ENCODE measurements at regions not wholly inside any gene's neighbourhood (a gene's known extent, or its start where the extent isn't known, plus 50 kb on each side); places are given as distances from the start of the nearest gene placed in this dataset.
"Not testable (repeated sequence)": the region's sequence is repeated elsewhere in the genome, so short reads cannot be mapped to it uniquely, and the experiment has no call there.

DNA sequence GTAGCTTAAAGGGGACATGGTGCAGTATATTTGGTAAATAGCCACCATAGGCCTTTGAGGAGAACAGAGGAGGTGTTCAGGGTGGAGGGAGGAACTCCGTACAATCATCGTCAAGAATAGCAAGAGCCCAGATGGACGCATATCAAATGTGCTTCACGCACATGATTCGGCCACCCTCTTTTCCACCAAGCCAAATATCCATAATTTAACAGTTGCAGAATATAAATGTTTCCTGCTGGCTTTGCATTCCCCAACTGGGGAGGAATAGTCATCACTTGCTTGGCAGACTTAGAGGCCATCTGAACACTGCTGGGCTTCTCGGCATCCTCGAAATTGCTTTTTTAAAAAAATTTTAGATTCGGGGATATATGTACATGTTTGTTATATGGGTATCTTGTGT lies 111.9 kb upstream of the ERCC4 start:
- DNase-seq (ENCODE audit: low read depth), result no peak

DNA sequence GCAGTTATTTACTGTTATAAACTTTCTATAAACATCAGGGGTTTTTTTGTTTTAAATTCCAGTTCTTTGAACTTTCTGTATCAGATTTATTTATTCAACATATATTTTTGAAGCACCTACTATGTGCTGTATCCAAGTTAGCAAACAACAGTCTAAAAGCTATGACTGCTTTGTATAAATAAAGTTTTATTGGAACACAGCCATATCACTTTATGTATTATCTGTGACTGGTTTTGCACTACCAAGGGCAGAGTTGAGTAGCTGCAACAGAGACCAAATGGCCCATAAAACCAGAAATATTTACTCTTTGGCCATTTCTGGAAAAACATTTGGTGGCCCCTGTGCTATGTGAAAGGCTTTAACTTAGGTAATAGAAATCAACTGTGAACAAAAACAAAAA lies 110.2 kb upstream of the ERCC4 start:
- DNase-seq (ENCODE audit: low read depth), result no peak

DNA sequence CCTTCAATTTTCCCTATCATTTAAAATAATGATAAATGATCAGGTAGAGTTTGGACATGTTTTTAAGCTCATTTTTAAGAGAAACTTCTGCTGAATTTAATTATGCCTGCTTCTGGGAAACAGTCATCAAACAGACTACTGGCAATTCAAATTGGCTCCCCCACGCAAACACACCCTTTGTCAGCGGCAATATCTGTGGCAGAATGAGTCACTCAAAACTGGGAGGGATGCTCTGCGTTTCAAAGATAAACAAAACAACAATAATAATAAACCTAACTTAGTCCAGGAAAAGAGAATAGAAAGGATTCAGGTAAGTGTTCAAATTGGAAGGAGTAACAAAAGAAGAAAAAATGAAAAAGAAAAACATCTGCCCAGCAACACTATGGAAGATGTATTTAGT lies 108.1 kb upstream of the ERCC4 start:
- DNase-seq (ENCODE audit: low read depth), result no peak

DNA sequence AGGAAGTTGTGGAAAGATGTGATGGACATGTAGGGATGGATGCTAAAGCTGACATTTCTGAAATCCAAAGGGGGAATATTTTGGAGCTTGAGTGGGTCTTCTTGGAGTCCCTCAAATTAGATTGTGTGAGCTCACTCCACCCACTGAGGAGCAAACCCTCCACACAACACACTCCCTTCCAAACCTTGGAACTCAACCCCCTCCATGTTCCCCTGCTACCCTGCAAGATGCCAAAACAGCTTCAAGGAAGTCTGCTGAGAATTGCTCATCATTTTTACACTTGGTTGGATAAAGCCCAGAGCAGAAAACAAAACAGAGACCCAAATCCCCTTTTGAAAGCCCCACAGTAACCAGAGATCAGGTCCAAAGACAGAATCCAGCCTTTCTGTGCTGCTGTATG lies 103.3 kb upstream of the ERCC4 start:
- no peak for DNase-seq (ENCODE audit: low read depth)

DNA sequence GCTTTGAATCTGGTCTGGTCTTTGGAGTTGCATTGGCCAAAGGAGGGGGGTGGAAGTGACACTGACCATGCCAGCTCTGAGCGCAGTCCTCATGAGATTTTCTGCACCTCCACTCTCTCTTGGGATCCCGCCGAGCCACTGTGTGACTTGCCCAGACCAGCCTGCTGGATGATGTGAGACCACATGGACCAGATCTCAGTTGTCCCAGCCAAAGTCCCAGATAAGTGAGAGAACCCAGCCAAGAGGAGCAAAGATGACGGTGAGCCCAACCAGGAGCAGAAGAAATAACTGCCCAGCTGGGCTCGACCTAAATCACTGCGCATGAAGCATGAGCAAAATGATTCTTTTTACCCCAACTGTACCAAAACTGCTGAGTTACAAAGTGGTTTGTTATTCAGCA lies 96.5 kb upstream of the ERCC4 start:
- no peak for DNase-seq (ENCODE audit: low read depth)

DNA sequence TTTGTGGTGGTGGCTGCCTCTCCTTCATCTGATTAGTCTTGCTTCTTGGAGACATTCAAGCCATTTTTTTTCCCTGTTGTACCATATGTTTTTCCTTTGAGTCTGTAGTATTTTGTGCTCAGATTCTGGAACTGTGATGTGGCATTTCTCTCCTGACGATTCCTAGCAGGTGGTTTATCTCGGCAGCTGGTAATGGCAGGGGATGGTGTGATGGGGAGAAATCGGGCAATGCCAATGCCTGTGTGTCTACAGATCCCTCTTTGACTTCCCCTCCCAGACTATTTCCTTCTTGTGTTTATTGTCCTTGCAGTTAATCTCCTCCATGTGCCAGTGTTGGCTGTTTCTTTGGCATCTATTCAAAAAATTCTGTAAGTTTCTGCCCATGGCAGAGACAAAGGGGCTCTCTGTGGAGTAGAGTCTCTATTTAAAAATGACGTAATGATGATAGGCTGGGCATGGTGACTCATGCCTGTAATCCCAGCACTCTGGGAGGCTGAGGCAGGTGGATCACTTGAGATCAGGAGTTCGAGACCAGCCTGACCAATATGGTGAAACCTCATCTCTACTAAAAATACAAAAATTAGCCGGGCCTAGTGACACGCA lies 90.2 kb upstream of the ERCC4 start:
- no peak for DNase-seq (ENCODE audit: low read depth)

DNA sequence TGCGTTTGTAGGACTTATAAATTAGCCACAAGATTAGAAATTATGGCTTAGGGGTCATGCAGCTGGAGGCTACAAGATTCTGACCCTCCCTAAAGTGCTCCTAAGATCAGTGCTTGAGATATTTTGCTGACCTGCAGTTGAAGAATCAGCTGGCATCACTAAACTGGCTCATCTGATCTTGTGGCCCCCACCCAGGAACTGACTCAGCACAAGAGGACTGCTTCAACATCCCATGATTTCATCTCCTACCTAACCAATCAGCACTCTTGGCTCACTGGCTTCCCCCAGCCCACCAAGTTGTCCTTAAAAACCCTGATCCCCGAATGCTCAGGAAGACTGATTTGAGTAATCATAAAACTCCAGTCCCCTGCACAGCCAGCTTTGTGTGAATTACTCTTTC lies 86.4 kb upstream of the ERCC4 start:
- no peak for DNase-seq (ENCODE audit: low read depth)

DNA sequence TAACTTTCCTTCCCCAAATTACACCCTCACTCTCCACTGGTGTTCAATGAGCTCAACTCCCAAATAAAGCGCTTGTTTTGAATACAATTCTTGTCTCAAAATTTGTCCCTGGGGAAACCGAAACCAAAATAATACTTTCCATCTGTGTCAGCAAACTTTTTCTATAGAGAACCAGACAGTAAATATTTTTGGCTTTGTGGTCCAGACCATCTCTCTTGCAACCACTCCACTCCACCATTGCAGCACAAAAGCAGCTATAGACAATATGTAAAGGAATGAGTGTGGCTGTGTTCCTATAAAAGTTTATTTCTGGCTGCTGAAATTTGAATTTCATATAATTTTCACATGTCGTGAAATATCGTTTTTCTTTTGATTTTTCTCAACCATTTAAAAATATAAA lies 84.6 kb upstream of the ERCC4 start:
- no peak for DNase-seq (ENCODE audit: low read depth)

DNA sequence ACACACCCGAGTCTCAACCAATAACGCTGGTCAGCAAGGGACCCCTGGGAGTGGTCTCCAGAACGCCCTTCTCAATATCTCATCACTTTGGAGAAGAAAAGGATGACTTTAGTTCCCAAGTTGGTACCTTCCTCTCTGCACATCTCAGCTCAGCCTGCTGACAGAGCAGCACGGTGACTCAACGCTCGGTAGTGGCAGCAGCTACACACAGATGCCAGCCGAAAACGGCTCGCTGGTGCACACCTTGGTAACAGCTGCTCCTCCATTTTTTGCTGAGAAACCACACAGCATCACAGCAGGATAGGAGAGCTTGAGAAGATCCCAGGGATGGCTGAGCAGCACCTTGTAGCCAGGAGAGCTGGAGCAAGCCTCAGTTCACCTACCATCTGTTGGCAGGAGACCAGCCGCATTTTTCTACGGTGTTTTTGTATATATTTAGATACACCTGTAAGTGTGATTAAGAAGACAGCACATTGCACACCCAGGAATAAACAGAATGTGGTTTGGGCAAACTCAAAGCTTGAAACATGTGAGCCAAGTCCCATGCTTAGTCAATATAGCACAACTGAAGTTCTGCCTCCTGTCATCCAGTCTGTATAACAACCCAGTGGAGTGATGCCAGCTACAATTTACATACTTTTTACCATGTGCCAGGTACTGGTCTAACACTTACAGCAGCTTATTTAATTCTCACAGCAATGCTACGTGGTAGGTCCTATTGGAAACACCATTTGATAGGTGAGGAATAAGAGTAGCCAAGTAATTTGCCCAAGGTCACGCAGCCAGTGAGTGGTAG lies 83.8 kb upstream of the ERCC4 start:
- no peak for DNase-seq (ENCODE audit: low read depth)

DNA sequence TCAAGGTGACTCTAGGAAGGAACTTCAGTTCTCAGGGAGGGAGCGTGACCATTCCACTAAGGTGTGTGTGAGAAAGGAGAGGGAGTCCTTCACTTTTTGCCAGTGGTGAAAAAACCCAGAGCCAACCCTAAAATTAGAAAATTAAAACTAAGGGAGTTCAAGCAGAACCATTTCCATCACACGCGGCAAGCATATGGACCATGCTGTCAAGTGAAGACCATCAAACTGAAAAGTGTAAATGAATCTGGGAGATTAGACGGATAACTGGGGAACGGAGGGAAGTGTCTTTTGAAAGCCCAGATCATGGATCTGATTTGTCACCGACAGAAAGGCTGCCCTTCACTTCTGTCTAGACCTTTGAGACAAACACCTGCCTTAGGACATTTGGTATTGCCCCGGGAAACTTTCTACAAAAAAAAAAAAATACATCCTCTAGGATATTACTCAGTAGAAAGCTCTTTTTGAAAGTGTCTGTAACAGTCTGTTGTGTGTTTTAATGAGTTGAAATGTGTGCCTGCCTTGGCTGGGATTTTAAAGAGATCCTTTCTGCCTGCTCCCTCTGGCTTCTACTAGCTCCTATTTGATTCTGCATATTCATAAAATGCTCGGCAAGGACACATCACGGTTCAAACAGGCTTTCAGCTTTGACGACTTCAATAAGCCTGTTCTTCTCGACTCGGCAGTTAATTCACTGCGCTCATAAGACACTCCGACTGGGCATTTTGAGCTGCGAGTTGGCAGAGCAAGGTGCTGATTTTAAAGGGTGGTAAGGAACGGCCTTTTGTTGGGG lies 81.4 kb upstream of the ERCC4 start:
- DNase-seq (ENCODE audit: low read depth), result no peak

DNA sequence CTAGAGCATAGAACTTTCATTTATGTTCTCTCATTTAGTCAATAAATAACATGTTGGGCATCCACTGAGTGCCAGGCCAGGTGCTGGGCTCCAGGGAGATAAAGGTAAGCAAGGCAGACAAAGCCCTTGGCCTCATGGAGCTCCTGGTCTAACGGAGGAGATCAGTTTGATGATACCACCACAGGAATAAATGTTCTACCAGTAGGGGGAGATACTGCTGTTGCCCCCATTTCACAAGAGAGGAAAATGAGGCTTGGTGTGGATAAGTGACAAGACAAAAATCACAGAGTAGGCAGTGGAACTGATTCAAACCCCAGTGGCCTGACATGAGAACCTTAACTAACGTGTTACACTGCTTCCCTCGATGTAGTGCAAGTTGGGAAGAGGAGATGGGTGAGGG lies 80.4 kb upstream of the ERCC4 start:
- no peak for DNase-seq (ENCODE audit: low read depth)

DNA sequence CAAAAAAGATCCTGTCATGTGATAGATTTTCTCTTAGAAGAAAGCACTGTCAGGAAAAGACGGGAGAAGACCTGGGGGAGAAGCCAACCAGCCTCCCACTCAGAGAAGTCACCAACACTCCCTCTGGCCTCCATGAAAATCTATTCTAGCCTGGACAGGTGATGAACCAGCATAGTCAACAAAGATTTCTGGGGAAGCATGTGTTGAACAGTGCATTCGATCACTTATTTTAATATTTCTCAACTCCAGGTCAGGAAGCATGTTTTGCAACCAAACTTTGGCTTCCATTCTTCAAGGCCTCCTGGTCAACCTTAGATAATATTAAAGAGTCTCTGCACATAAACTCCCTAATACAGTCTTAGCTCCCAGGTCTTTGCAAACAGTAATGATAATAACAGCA lies 74.7 kb upstream of the ERCC4 start:
- no peak for DNase-seq (ENCODE audit: low read depth)

DNA sequence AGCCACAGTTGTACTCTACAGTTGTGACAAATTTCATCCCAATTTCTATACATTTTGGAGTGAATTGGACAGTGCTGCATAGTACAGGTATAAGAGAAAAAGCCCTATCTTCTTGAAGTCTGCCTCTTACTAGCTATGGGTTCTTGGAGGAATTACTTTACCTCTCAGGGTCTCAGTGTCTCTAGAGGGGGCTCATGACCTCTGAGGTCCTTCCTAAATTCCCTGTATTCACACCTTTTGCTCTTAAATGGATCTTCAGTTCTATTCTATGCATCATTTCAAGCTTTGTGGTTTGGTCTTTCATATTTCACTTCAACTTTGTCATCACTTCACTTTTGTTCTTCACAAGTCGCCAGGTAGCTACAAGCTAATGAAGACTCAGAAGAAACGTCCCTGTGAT lies 71.2 kb upstream of the ERCC4 start:
- no peak for DNase-seq (ENCODE audit: low read depth)

DNA sequence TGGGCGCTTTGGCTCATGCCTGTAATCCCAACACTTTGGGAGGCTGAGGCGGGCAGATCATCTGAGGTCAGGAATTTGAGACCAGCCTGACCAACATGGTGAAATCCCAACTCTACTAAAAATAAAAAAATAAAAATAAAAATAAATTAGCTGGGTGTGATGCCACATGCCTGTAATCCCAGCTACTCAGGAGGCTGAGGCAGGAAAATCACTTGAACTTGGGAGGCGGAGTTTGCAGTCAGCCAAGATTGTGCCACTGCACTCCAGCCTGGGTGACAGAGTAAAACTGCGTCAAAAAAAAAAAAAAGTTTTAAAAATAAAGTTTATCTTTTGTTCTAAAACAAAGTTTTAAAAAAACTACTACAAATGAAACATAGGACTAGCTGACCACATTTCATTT lies 69.8 kb upstream of the ERCC4 start:
- DNase-seq (ENCODE audit: low read depth), result not testable (repeated sequence)

DNA sequence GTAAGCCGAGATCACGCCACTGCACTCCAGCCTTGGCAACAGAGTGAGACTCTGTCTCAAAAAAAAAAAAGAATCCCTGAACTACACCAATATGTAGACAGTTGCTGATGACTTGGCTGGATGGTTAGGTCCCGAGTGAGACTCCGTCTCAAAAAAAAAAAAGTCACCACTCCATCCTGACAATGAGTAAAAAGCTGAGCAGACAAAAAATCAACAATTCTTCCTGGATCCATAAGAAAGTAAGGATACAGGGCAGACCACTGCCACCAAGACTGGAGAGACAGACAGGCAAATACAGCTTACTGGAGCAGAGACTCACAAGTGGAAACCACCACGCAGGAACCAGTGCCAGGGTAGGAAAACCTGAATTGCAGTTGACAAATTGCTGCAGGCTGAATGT lies 67.1 kb upstream of the ERCC4 start:
- DNase-seq (ENCODE audit: low read depth), result no peak

DNA sequence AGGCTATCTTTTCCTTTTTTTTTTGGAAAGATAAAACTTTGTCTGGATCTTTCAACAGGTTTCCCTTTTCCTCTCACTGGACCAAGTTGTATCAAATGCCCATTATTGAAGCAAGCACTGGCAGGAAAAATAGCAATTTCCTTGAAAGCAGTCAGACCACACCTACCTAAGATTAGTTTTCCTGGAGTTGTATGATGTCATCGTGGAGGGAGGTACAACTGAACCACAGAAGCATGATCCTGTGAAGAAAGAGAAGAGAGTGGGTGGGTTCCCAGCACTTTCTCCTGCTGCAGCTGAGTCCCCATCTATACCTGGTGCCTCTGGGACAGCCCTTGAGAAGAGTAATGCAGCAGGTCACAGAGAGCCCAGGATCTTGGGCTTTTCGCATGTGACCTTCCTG lies 63.6 kb upstream of the ERCC4 start:
- DNase-seq (ENCODE audit: low read depth), result no peak

DNA sequence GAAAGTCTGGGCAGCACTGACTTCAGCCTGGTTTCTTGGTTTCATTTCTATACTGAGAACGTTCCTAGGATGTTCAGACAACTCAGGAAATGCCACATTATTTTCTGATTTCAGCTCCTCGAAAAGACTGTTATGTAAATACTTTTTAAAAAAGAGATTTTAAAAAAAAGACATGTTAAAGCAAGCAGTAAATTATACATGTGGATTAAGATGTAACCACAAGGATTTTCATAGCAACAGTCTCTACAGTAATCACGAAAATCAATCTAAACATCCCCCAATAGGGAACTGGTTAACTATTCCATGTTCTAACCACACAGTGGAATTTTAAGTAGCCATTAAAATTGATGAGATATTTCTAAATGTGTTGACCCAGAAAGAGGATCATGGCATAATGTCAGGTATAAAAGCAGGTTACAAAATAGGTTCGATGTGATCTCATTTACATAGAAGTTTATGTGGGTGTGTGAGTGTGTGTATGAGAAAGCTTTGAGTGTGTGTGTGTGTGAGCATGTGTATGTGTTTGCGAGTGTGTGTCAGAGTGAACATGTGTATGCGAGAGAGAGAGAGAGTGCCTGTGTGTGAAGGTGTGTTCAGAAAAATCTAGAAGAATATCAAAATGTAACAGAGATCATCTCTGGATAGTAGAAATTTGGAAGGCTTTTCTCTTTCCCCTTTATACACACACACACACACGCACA lies 63.0 kb upstream of the ERCC4 start:
- no peak for DNase-seq (ENCODE audit: low read depth)

DNA sequence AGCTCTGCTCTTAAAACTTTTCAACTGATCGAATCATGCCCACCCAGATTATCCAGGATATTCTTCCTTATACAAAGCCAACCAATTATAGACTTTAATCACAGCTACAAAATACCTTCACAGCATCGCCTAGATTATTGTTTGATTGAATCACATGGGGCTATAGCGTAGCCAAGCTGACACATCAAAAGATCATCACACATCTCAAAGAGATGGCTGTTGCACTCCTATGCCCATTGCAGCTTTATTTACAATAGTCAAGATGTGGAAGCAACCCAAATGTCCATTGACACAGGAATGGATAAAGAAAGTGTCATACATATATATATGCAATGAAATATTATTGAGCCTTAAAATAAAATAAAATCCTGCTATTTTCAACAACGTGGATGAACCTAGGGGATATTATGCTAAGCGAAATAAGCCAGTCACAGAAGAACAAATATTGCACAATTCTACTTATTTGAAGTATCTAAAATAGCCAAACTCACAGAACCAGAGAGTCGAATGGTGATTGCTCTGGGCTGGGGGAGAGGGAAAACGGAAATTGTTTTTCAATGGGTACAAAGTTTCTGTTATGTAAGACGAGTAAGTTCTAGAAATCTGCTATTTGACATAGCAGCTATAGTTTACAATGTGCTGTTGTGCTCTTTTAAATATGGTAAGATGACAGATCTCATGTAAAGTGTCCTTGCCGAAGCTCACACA lies 60.9 kb upstream of the ERCC4 start:
- DNase-seq (ENCODE audit: low read depth), result no peak

DNA sequence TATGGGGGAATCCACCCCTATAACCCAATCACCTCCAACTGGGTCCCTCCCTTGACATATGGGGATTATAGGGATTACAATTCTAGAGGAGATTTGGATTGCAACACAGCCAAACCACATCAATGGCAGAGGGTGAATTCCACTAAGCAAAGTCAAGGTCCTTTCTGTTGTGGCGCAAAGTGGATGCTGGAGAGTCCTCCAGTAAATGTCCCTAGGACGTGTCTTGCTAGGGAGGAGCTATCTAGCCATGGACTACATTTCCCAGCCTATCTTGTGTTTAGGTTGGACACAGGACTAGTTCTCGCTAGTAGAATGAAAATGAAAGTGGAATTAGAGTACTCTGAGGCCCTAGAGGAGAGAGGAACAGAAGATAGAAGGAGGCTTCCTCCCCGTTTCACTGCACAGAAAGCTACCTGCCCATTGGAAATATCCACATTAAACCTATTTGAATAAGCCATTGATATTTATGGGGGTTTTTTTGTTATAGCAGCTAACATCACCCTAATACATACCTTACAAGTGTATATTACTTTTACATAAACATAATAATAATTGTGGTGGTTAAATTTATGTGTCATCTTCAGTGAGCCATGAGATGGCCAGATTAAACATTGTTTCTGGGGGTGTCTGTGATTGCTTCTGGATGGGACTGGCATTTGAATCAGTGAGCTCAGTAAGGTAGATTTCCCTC lies 56.7 kb upstream of the ERCC4 start:
- no peak for DNase-seq (ENCODE audit: low read depth)

DNA sequence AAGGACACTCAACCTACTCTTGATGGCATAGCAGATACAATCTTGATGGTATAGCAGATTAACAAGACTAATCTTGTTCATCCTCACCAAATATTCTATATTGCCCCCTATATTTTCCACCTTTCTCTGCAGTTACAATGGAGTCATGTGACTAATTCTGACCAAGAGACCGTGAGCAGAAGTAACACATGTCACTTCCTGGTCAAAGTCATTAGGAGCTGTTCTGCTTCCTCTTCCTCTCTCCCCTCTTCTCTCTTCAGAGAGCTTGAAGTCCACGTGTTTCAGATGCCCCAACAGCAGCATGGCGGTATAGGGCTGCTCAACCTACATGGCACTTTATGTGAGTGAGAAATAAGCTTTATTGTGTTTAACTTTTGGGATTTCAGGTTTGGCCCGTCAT lies 55.3 kb upstream of the ERCC4 start:
- no peak for DNase-seq (ENCODE audit: low read depth)

DNA sequence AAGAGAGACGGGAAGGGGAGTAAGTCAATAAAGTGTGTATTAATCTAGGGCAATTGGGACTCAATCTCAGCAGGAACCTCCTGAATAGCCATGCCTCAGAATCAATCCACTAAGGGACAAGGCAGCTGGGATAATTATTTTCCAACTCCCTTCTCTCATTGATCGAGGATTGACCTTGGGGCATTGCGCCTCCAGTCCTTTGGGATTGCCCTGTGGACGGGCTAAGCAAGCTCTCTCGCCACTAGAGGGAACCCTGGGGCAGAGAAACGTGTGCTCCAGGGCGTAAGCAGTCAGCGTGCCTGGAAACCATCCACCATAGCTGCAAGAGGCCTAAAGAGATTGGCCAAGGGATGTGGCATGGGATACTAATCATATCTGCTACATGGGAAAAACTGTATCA lies 53.9 kb upstream of the ERCC4 start:
- peak; percentile 28 for DNase-seq (ENCODE audit: low read depth)
